ENCODE measurements at regions not wholly inside any gene's neighbourhood (a gene's known extent, or its start where the extent isn't known, plus 50 kb on each side); places are given as distances from the start of the nearest gene placed in this dataset.

GRCh38 chr1:81380436-81380835, 420.3 kb upstream of the ADGRL2 start:
- Histone ChIP-seq H3K4me3 (ENCODE audit: low read depth, low read length) (no peak overlapping the region), H3K36me3 (ENCODE audit: control insufficient read depth, insufficient read depth, low read length) (no peaks in the 10 kb centered on the region), H3K9me3 (no peaks in the 10 kb centered on the region), H3K27me3 (replicated peaks; ENCODE audit: control insufficient read depth, insufficient read depth, low read length) (no peaks in the 10 kb centered on the region), H3K4me1 (no peaks in the 10 kb centered on the region)
- Mint-ChIP-seq H3K9me3 (ENCODE audit: unreplicated experiment) (no peaks in the 10 kb centered on the region), H3K27me3 (ENCODE audit: insufficient read depth, unreplicated experiment) (no peaks in the 10 kb centered on the region), H3K27ac (ENCODE audit: unreplicated experiment) (no peak overlapping the region), H3K4me1 (ENCODE audit: low read depth, unreplicated experiment) (no peaks in the 10 kb centered on the region), H3K36me3 (ENCODE audit: insufficient read depth, unreplicated experiment) (no peaks in the 10 kb centered on the region), H3K4me3 (ENCODE audit: unreplicated experiment) (no peak overlapping the region)
- POLR2A ChIA-PET, result no interaction called here
- no peak for DNase-seq
- no TSS peak for BruUV-seq (replicated peaks)
- CTCF ChIA-PET, result no interaction called here
- TF ChIP-seq CTCF (IDR thresholded peaks at IDR 0.05; ENCODE audit: insufficient read depth in 1 of 2, low read depth in 1 of 2, low read length in 1 of 2, severe bottlenecking in 1 of 2, unreplicated experiment in 1 of 2), result no peak
- intact Hi-C loops (cut with micrococcal nuclease; ENCODE audit: unreplicated experiment), result no loop called here

GRCh38 chr1:81379430-81379829, 421.3 kb upstream of the ADGRL2 start:
- no peaks in the 10 kb centered on the region for H3K9me3 ChIP-seq
- intact Hi-C loops (cut with micrococcal nuclease; ENCODE audit: unreplicated experiment), result no loop called here
- TF ChIP-seq CTCF (IDR thresholded peaks at IDR 0.05; ENCODE audit: insufficient read depth in 1 of 2, low read depth in 1 of 2, low read length in 1 of 2, severe bottlenecking in 1 of 2, unreplicated experiment in 1 of 2), result no peak
- no peaks in the 10 kb centered on the region for H3K9me3 Mint-ChIP-seq (ENCODE audit: unreplicated experiment)
- no peaks in the 10 kb centered on the region for H3K4me1 Mint-ChIP-seq (ENCODE audit: low read depth, unreplicated experiment)
- DNase-seq, result no peak
- ChIA-PET POLR2A (no interaction called here), CTCF (no interaction called here)
- H3K36me3 Mint-ChIP-seq (ENCODE audit: insufficient read depth, unreplicated experiment), result no peaks in the 10 kb centered on the region
- no peak overlapping the region for H3K4me3 ChIP-seq (ENCODE audit: low read depth, low read length)
- H3K27me3 Mint-ChIP-seq (ENCODE audit: insufficient read depth, unreplicated experiment), result no peaks in the 10 kb centered on the region
- H3K36me3 ChIP-seq (ENCODE audit: control insufficient read depth, insufficient read depth, low read length), result no peaks in the 10 kb centered on the region
- H3K4me1 ChIP-seq, result no peaks in the 10 kb centered on the region
- BruUV-seq (replicated peaks), result no TSS peak
- H3K27ac Mint-ChIP-seq (ENCODE audit: unreplicated experiment), result no peak overlapping the region
- no peaks in the 10 kb centered on the region for H3K27me3 ChIP-seq (replicated peaks; ENCODE audit: control insufficient read depth, insufficient read depth, low read length)
- H3K4me3 Mint-ChIP-seq (ENCODE audit: unreplicated experiment), result no peak overlapping the region

GRCh38 chr1:81377406-81377805, 423.3 kb upstream of the ADGRL2 start:
- no peaks in the 10 kb centered on the region for H3K36me3 ChIP-seq (ENCODE audit: control insufficient read depth, insufficient read depth, low read length)
- no peak for DNase-seq
- Mint-ChIP-seq H3K9me3 (ENCODE audit: unreplicated experiment) (no peaks in the 10 kb centered on the region), H3K4me1 (ENCODE audit: low read depth, unreplicated experiment) (no peaks in the 10 kb centered on the region), H3K36me3 (ENCODE audit: insufficient read depth, unreplicated experiment) (no peaks in the 10 kb centered on the region), H3K27ac (ENCODE audit: unreplicated experiment) (no peak overlapping the region), H3K4me3 (ENCODE audit: unreplicated experiment) (no peak overlapping the region), H3K27me3 (ENCODE audit: insufficient read depth, unreplicated experiment) (no peaks in the 10 kb centered on the region)
- no peak for TF ChIP-seq CTCF (IDR thresholded peaks at IDR 0.05; ENCODE audit: insufficient read depth in 1 of 2, low read depth in 1 of 2, low read length in 1 of 2, severe bottlenecking in 1 of 2, unreplicated experiment in 1 of 2)
- no TSS peak for BruUV-seq (replicated peaks)
- no peaks in the 10 kb centered on the region for H3K4me1 ChIP-seq
- H3K9me3 ChIP-seq, result no peaks in the 10 kb centered on the region
- ChIA-PET CTCF (no interaction called here), POLR2A (no interaction called here)
- H3K4me3 ChIP-seq (ENCODE audit: low read depth, low read length), result no peak overlapping the region
- intact Hi-C loops (cut with micrococcal nuclease; ENCODE audit: unreplicated experiment), result no loop called here
- no peaks in the 10 kb centered on the region for H3K27me3 ChIP-seq (replicated peaks; ENCODE audit: control insufficient read depth, insufficient read depth, low read length)

Data from Caco-2 (cell line).